H1 (cell line): ENCODE measurements at regions not wholly inside any gene's neighbourhood (a gene's known extent, or its start where the extent isn't known, plus 50 kb on each side); places are given as distances from the start of the nearest gene placed in this dataset.

Experiments used
- CTCF ChIA-PET: fragments of 300-600 bp; sonication (Branson Sonifier 250); formaldehyde crosslinking; loops from one replicate; lab custom pipeline; 2021; ENCODE audit not compliant: partially characterized antibody; lab: Charles Lee
- POLR2A ChIA-PET: fragments of 300-600 bp; sonication (Branson Sonifier 250); formaldehyde crosslinking; loops from one replicate; lab custom pipeline; 2021; ENCODE audit warnings: inconsistent platforms; ENCODE audit not compliant: partially characterized antibody; lab: Charles Lee
- DNase-seq, 2 experiments: peaks; one replicate each; pipeline versions ENCODE4 v3.0.0 to v3.0.0-alpha.2; 2010 to 2022; ENCODE audit warnings: low spot score in 2 of 2, low read depth in 1 of 2, mixed read lengths in 1 of 2
- FAIRE-seq: peaks from 2 replicates; lab custom pipeline; 2011; peaks lifted over from hg19 to GRCh38; lab: Jason Lieb, UNC
- H2AFZ ChIP-seq: 2 replicates; pipeline ENCODE4 v1.8.1; 2012; ENCODE audit warnings: low read length, inconsistent platforms
- H2AK5ac ChIP-seq: 2 replicates; pipeline ENCODE4 v1.6.1; 2013; ENCODE audit warnings: low read depth, low read length
- H2BK120ac ChIP-seq: replicated peaks from 2 replicates; pipeline ENCODE3; 2013; ENCODE audit warnings: low read depth, low read length, inconsistent platforms
- H2BK12ac ChIP-seq: 2 replicates; pipeline ENCODE4 v1.6.1; 2013; ENCODE audit warnings: low read depth, low read length
- H2BK15ac ChIP-seq: 2 replicates; pipeline ENCODE4 v1.6.1; 2013; ENCODE audit warnings: low read length
- H2BK20ac ChIP-seq: 2 replicates; pipeline ENCODE4 v1.6.1; 2013; ENCODE audit warnings: low read length
- H2BK5ac ChIP-seq: 2 replicates; pipeline ENCODE4 v1.6.1; 2013; ENCODE audit warnings: low read depth, low read length
- H3K14ac ChIP-seq: 2 replicates; pipeline ENCODE4 v1.6.1; 2013; ENCODE audit warnings: inconsistent platforms; ENCODE audit not compliant: insufficient read length
- H3K18ac ChIP-seq: 2 replicates; pipeline ENCODE4 v1.6.1; 2013; ENCODE audit warnings: low read length; ENCODE audit errors: extremely low read depth
- H3K23ac ChIP-seq: 2 replicates; pipeline ENCODE4 v1.6.1; 2013; ENCODE audit warnings: inconsistent platforms; ENCODE audit not compliant: insufficient read length
- H3K23me2 ChIP-seq: 2 replicates; pipeline ENCODE4 v1.6.1; 2013; ENCODE audit warnings: low read depth, low read length
- H3K27ac ChIP-seq: 2 replicates; pipeline ENCODE4 v1.6.1; 2011; ENCODE audit warnings: low read depth, low read length, inconsistent platforms
- H3K27me3 ChIP-seq, 4 experiments: replicated peaks in 1 of 4; 1 replicate in 1 of 4; 2 replicates in 3 of 4; pipeline versions ENCODE4 v1.6.1 to v1.8.1; 2011 to 2013; ENCODE audit warnings: low read length in 3 of 4, mild to moderate bottlenecking in 3 of 4, inconsistent platforms in 2 of 4, mixed read lengths in 2 of 4, moderate library complexity in 1 of 4; ENCODE audit not compliant: control insufficient read depth in 3 of 4, insufficient read depth in 3 of 4; ENCODE audit errors: extremely low read depth in 1 of 4
- H3K36me3 ChIP-seq, 4 experiments: 2 replicates each; pipeline versions ENCODE4 v1.6.1 to v1.8.1; 2011 to 2013; ENCODE audit warnings: mild to moderate bottlenecking in 4 of 4, low read length in 3 of 4, moderate library complexity in 2 of 4, control low read depth in 1 of 4, inconsistent platforms in 1 of 4; ENCODE audit not compliant: insufficient read depth in 4 of 4, control insufficient read depth in 2 of 4
- H3K4ac ChIP-seq: replicated peaks from 2 replicates; pipeline ENCODE3; 2013; ENCODE audit warnings: low read length, low read depth, mixed read lengths, inconsistent platforms; ENCODE audit not compliant: insufficient read length
- H3K4me1 ChIP-seq, 4 experiments: replicated peaks in 1 of 4; 1 replicate in 1 of 4; 2 replicates in 3 of 4; pipeline versions ENCODE4 v1.6.1 to v1.8.1; 2011 to 2013; ENCODE audit warnings: low read length in 3 of 4, inconsistent platforms in 2 of 4, mixed read lengths in 1 of 4; ENCODE audit not compliant: insufficient read depth in 4 of 4, control insufficient read depth in 3 of 4
- H3K4me2 ChIP-seq, 2 experiments: 2 replicates each; pipeline versions ENCODE4 v1.6.1 to v1.8.1; 2011 to 2013; ENCODE audit warnings: low read depth in 2 of 2, low read length in 2 of 2, control low read depth in 1 of 2, inconsistent platforms in 1 of 2, mild to moderate bottlenecking in 1 of 2; ENCODE audit not compliant: insufficient read depth in 1 of 2
- H3K4me3 ChIP-seq, 4 experiments: fragments of 200-600, 300-600 bp in 1 of 4; sonication (generic), shearing (Covaris generic), sonication (Bioruptor Twin) in 1 of 4; 2 replicates each; pipeline versions ENCODE4 v1.5.1 to v1.8.1; 2011 to 2016; ENCODE audit warnings: low read length in 4 of 4, low read depth in 3 of 4, control low read depth in 2 of 4, inconsistent platforms in 2 of 4, mild to moderate bottlenecking in 2 of 4, mixed read lengths in 1 of 4, moderate library complexity in 1 of 4; ENCODE audit not compliant: insufficient read depth in 2 of 4; ENCODE audit errors: extremely low read depth in 1 of 4
- H3K56ac ChIP-seq: replicated peaks from 2 replicates; pipeline ENCODE3; 2013; ENCODE audit warnings: low read depth, mild to moderate bottlenecking, mixed read lengths, low read length, inconsistent platforms; ENCODE audit not compliant: insufficient read length
- H3K79me1 ChIP-seq: 2 replicates; pipeline ENCODE4 v1.6.1; 2013; ENCODE audit warnings: low read depth, low read length, control low read depth
- H3K79me2 ChIP-seq, 2 experiments: 2 replicates each; pipeline versions ENCODE4 v1.6.1 to v1.8.1; 2012 to 2013; ENCODE audit warnings: low read length in 2 of 2, mild to moderate bottlenecking in 2 of 2, inconsistent platforms in 1 of 2; ENCODE audit not compliant: insufficient read depth in 2 of 2, control insufficient read depth in 1 of 2
- H3K9ac ChIP-seq, 4 experiments: replicated peaks in 1 of 4; 1 replicate in 1 of 4; 2 replicates in 3 of 4; pipeline versions ENCODE4 v1.6.1 to v1.8.1; 2011 to 2013; ENCODE audit warnings: low read depth in 3 of 4, low read length in 3 of 4, control low read depth in 2 of 4, mild to moderate bottlenecking in 2 of 4, moderate library complexity in 2 of 4, inconsistent platforms in 1 of 4; ENCODE audit errors: extremely low read depth in 1 of 4
- H3K9me3 ChIP-seq, 2 experiments: 2 replicates each; pipeline versions ENCODE4 v1.6.1 to v1.8.1; 2012 to 2013; ENCODE audit warnings: mild to moderate bottlenecking in 2 of 2, moderate library complexity in 2 of 2, control low read depth in 1 of 2, inconsistent platforms in 1 of 2, low read depth in 1 of 2, low read length in 1 of 2, mixed read lengths in 1 of 2; ENCODE audit not compliant: insufficient read depth in 2 of 2
- H4K20me1 ChIP-seq, 2 experiments: replicated peaks in 1 of 2; 2 replicates each; pipeline versions ENCODE3 to v1.8.1; 2011 to 2013; ENCODE audit warnings: inconsistent platforms in 2 of 2, low read length in 2 of 2, mild to moderate bottlenecking in 1 of 2; ENCODE audit not compliant: insufficient read depth in 2 of 2, control insufficient read depth in 1 of 2
- H4K5ac ChIP-seq: 2 replicates; pipeline ENCODE4 v1.6.1; 2013; ENCODE audit warnings: low read length, low read depth, mixed read lengths, inconsistent platforms; ENCODE audit not compliant: insufficient read length
- H4K8ac ChIP-seq: 2 replicates; pipeline ENCODE4 v1.8.0; 2013; ENCODE audit warnings: mild to moderate bottlenecking, moderate library complexity, low read length, inconsistent platforms; ENCODE audit not compliant: insufficient read depth; ENCODE audit errors: extremely low read depth
- H4K91ac ChIP-seq: replicated peaks from 2 replicates; pipeline ENCODE3; 2013; ENCODE audit warnings: low read length, mixed read lengths, inconsistent platforms; ENCODE audit not compliant: insufficient read length
- BRCA1 ChIP-seq: IDR thresholded peaks from 2 replicates; pipeline ENCODE4 v1.6.1; 2012; ENCODE audit warnings: low read depth, low read length, improper control_type of control experiment
- EP300 ChIP-seq, 2 experiments: IDR thresholded peaks; 1 replicate in 1 of 2; 2 replicates in 1 of 2; pipeline ENCODE4 v1.6.1; 2011 to 2012; ENCODE audit warnings: low read depth in 2 of 2, low read length in 2 of 2, mild to moderate bottlenecking in 2 of 2, borderline replicate concordance in 1 of 2, inconsistent platforms in 1 of 2, moderate library complexity in 1 of 2
- MAFK ChIP-seq: IDR thresholded peaks from 2 replicates; pipeline ENCODE4 v1.6.1; 2012; ENCODE audit warnings: low read depth, mild to moderate bottlenecking, improper control_type of control experiment, low read length
- POLR2A ChIP-seq, 2 experiments: IDR thresholded peaks; 1 replicate in 1 of 2; 2 replicates in 1 of 2; pipeline ENCODE4 v1.6.1; 2011; ENCODE audit warnings: low read depth in 2 of 2, low read length in 2 of 2, mild to moderate bottlenecking in 2 of 2; ENCODE audit errors: control extremely low read depth in 1 of 2
- RBBP5 ChIP-seq: IDR thresholded peaks from 2 replicates; pipeline ENCODE4 v1.7.1; 2012; ENCODE audit warnings: low read depth, mild to moderate bottlenecking, inconsistent platforms, low read length, moderate library complexity, borderline replicate concordance
- RFX5 ChIP-seq: IDR thresholded peaks from 2 replicates; pipeline ENCODE4 v1.6.1; 2011; ENCODE audit warnings: low read depth, low read length, improper control_type of control experiment, borderline replicate concordance
- SP1 ChIP-seq: IDR thresholded peaks from 2 replicates; pipeline ENCODE4 v1.6.1; 2011; ENCODE audit warnings: low read depth, low read length
- SP2 ChIP-seq: IDR thresholded peaks from 2 replicates; pipeline ENCODE4 v1.6.1; 2012; ENCODE audit warnings: mild to moderate bottlenecking, low read length, inconsistent platforms
- SRF ChIP-seq: IDR thresholded peaks from 2 replicates; pipeline ENCODE4 v1.6.1; 2011; ENCODE audit warnings: mild to moderate bottlenecking, low read depth, low read length, moderate library complexity
- ZNF274 ChIP-seq: IDR thresholded peaks from 2 replicates; pipeline ENCODE4 v1.7.0; 2012; ENCODE audit warnings: low read length, borderline replicate concordance; ENCODE audit errors: extremely low read depth
- WGBS, 2 experiments: shearing (Covaris generic) in 1 of 2; methylation state at CpG; one replicate each; pipeline versions ENCODE4 v1.1.6 to v1.1.7; 2013 to 2015; ENCODE audit warnings: low lambda C conversion rate in 2 of 2, mixed read lengths in 2 of 2, inconsistent platforms in 1 of 2, low coverage in 1 of 2, missing lambda C conversion rate in 1 of 2; ENCODE audit not compliant: insufficient replicate concordance in 2 of 2, insufficient coverage in 1 of 2, insufficient read length in 1 of 2; ENCODE audit errors: extremely low coverage in 1 of 2, missing lambda C conversion rate in 1 of 2; 5-methylcytosine and 5-hydroxymethylcytosine counted together

DNA sequence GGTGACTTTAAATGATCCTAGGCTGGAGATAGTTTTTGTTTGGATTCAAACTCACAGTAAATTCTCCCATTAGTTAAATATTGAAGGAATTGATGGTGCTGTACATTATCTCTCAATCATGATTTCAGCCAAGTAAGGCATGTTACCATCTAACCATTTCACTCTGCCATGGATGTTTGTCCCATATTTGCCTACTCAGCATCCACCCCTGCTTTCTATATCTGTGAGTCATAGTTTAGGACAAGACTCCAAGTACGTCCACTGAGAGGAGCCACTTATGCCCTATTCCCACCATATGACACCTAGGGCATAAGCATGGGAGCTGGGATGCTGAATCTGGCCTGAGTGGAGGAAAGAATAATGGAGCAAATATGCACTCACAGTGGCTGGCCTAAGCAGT, 155.2 kb downstream of the RPL10L start:
- H3K79me1 ChIP-seq, result no peaks in the 10 kb centered on the region
- no peak overlapping the region for H3K23ac ChIP-seq
- H2AFZ ChIP-seq, result no peak overlapping the region
- FAIRE-seq (no peak), DNase-seq (no peak)
- no peak overlapping the region for H4K5ac ChIP-seq
- no peak overlapping the region for H2BK5ac ChIP-seq
- no peak overlapping the region for H3K4me2 ChIP-seq
- no peak overlapping the region for H4K8ac ChIP-seq
- no peaks in the 10 kb centered on the region for H3K9me3 ChIP-seq
- H3K36me3 ChIP-seq, result no peaks in the 10 kb centered on the region
- H2AK5ac ChIP-seq, result no peak overlapping the region
- ChIA-PET POLR2A (no interaction called here), CTCF (no interaction called here)
- H4K20me1 ChIP-seq, result no peaks in the 10 kb centered on the region
- H4K91ac ChIP-seq, result no peak overlapping the region
- no peak overlapping the region for H2BK12ac ChIP-seq
- no peak overlapping the region for H3K56ac ChIP-seq
- H3K4me3 ChIP-seq, result no peak overlapping the region
- H3K27me3 ChIP-seq, result no peaks in the 10 kb centered on the region
- H3K4ac ChIP-seq, result no peak overlapping the region
- H2BK20ac ChIP-seq, result no peak overlapping the region
- H3K4me1 ChIP-seq, result no peaks in the 10 kb centered on the region
- no peak for TF ChIP-seq RFX5
- no peak for TF ChIP-seq BRCA1
- no peak for TF ChIP-seq RBBP5
- no peak for TF ChIP-seq SP2
- TF ChIP-seq EP300 (IDR thresholded peaks at IDR 0.05; ENCODE audit: borderline replicate concordance in 1 of 2, low read depth in 2 of 2, low read length in 2 of 2), result no peak
- no peak for TF ChIP-seq POLR2A (IDR thresholded peaks at IDR 0.05; ENCODE audit: control extremely low read depth in 1 of 2, low read depth in 2 of 2, low read length in 2 of 2)
- no peak for TF ChIP-seq SP1
- no peak for TF ChIP-seq MAFK
- no peak for TF ChIP-seq ZNF274
- TF ChIP-seq SRF, result no peak
- H3K79me2 ChIP-seq, result no peaks in the 10 kb centered on the region
- no peaks in the 10 kb centered on the region for H3K23me2 ChIP-seq
- H2BK120ac ChIP-seq, result no peak overlapping the region
- H3K18ac ChIP-seq, result no peak overlapping the region
- no peak overlapping the region for H3K9ac ChIP-seq
- no peak overlapping the region for H2BK15ac ChIP-seq
- 94% methylated on average over 1 of the region's 1 CpG; no CpG with 5 or more reads in 1 of the 2 experiments for WGBS, 2 experiments
- H3K27ac ChIP-seq, result no peak overlapping the region
- no peak overlapping the region for H3K14ac ChIP-seq
